Fibroblast of skin of left biceps (primary cell): ENCODE measurements at regions not wholly inside any gene's neighbourhood (a gene's known extent, or its start where the extent isn't known, plus 50 kb on each side); places are given as distances from the start of the nearest gene placed in this dataset.
A peak's percentile ranks its signal among the peaks of the same experiment; 100 is the strongest.
"Not testable (repeated sequence)": the region's sequence is repeated elsewhere in the genome, so short reads cannot be mapped to it uniquely, and the experiment has no call there.

Experiments
- DNase-seq, 2 experiments: peaks; one replicate each; pipeline ENCODE4 v3.0.0-alpha.2; 2013; ENCODE audit warnings: low read depth in 2 of 2

GRCh38 chr2:57429831-57430230, 616.8 kb upstream of the VRK2 start:
- DNase-seq = no peak

DNA sequence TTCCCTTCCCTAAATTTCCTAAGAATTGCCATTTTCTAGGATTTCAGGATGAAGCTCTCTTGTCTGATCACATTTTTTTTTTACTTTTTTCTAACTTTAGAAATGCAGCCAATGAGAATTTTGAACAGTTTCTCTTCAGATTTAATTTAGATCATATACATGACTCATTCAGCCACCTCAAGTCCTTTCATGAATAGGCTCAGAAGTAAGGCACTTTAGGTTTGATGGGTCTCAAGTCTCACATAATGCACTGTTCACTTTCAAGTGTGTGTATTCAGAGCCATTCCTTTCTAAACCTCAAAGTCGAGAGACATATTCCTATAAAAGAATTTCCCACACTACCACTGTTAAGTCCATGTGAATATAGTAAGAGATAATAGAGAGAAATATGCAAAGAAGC, 614.1 kb upstream of the VRK2 start:
- DNase-seq = no peak

DNA sequence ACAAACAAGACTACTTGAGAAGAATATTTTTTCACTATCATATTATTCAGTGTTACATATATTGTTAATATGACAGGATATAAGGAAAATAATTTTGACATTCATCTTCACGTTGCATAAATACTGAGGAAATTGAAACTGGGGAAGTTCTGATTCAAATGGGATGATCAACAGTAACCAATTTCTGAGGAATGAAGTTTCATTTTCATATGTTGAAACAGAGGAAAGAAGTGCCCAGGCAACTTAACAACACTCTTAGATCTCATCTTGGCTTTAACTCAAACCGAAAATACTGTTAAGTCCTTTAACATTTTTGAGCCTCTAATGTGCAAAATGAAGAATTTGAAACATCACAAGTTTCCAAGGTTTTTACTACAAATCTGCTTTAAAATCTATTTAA, 612.2 kb upstream of the VRK2 start:
- DNase-seq = no peak

GRCh38 chr2:57434972-57435371, 611.6 kb upstream of the VRK2 start:
- no peak for DNase-seq

DNA sequence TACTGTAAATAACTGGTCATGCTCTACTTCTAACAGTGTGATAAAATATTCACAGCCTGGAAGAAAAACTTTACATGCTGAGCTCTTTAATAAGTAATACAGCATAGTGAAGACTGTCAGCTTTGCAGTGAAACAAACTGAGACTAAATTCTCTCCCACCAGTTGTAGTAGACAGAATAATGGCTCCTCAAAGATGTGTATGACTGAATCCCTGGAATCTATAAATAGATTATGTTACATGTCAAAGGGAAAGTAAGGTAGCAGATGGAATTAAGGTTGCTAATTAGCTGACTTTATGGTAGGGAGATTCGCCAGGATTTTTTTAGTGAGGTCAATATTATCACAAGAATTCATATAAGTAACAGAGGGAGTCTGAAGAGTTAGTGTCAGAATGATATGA, 609.5 kb upstream of the VRK2 start:
- no peak for DNase-seq

GRCh38 chr2:57440437-57440836, 606.2 kb upstream of the VRK2 start:
- DNase-seq = no peak

- no peak for DNase-seq
Observed at GRCh38 chr2:57443086-57443485, 603.5 kb upstream of the VRK2 start.

DNA sequence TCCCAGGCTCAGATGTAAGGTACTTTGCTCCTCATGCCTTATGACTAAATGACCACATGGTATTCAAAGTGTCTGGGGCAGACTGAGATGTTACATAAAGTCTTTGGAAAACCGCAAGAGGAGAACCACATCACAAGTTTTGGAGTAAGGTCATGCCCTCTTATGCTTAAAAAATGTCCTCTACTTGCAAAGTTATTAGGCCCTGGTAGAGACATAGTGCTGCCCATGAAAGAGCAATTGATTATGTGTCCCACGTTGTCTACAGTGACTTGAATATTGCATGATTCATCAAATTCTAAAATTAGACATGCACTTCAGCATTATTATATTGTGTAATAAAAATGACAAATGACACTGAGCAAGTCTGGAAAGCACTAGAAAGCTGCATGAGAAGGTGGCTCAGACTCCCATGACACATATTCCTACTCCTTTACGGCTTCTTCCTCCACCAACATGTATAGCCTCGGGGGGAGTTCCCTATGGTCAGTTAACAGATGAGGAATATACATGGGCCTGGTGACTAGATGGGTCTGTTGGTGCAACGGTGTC, 602.6 kb upstream of the VRK2 start:
- peak; percentile 9 for DNase-seq

DNA sequence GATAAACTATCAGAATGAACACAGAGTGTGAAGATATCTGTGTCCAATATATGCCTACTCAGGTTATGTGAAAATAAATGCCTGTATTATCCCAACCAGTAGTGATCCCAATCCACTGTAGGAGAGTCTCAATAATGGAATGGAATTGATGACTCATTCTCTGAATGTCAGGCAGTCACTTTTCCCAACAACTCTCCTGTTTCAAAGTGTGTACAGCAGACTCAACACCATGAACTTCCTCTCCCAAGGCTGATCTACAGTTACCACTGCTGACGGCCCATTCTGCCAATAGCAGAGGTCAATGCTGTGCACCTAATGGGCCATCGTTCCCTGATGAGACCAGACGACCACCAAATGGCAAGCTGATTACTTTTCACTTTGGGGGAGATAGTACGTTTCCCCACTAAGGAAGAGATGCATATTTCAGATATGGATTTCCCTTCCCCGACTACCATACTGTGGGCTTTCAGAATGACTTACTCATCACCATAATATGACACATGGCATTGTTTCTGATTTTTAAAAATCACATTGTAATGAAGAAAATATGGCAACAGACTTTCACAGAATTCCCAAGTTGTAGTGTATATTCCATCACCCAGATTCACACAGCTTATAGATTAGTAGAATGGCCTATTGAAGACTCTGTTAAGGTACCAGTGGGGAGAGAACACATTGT, 601.7 kb upstream of the VRK2 start:
- peak; percentile 18 to 28 for DNase-seq

- no peak for DNase-seq
Observed at GRCh38 chr2:57448816-57449215, 597.8 kb upstream of the VRK2 start.

- no peak for DNase-seq
Observed at GRCh38 chr2:57450170-57450569, 596.4 kb upstream of the VRK2 start.

- no peak for DNase-seq
Observed at GRCh38 chr2:57452634-57453033, 594.0 kb upstream of the VRK2 start.

DNA sequence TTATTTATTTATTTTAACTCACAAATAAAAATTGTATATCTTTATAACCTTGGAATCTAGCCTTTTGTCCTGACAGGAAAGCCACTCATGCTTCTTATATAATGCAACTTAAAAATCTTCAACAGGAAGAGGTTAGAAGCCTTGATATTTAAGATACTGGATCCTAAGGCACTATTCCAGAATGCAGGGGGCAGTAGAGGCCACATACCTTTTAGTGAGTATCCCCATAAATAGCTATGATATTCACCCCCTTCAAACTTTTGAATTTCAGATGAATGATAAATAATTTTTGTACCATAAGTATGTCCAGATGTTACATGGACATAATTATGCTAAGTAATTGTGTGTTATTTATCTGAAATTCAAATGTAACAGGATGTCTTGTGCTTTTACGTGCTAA, 592.7 kb upstream of the VRK2 start:
- no peak for DNase-seq

- DNase-seq = no peak
Observed at GRCh38 chr2:57460396-57461276, 586.0 kb upstream of the VRK2 start.

DNA sequence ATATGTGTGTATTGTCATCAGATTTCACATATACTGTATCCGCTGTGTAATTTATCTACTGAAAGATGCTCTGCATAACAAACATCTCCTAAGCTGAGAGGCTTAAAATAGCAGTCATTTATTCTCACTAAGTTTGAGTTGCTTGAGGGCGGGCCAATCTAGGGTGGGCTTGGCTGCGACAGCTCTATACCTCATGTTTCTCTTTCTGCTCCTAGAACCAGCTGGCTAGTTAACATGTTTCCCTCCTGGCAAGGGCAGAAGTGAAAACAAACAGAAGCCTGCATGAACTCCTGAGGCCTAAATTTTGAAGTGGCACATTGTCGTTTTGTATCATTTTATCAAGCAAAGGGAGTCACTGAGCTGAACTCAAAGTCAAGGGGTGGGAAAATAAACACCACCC, 585.0 kb upstream of the VRK2 start:
- DNase-seq = no peak

- no peak for DNase-seq
Observed at GRCh38 chr2:57465067-57465466, 581.5 kb upstream of the VRK2 start.

DNA sequence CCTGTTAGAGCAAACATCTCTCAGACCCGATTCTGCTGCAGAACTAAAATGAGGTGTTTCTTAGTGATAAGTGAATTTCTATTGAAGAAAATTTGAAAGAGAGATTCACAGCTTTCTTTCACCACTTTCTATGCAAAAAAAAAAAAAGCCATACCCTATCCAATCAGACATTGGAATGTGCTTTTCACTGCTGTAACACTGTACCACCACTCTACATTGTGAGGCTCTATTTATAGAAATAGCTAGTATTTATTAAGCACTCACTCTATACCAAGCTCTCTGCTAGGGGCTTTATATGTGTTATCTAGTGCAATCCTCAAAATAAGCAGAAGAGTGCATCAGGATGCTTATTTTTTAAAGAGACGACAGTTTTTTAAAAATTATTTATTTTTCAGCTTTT, 580.6 kb upstream of the VRK2 start:
- DNase-seq = no peak

DNA sequence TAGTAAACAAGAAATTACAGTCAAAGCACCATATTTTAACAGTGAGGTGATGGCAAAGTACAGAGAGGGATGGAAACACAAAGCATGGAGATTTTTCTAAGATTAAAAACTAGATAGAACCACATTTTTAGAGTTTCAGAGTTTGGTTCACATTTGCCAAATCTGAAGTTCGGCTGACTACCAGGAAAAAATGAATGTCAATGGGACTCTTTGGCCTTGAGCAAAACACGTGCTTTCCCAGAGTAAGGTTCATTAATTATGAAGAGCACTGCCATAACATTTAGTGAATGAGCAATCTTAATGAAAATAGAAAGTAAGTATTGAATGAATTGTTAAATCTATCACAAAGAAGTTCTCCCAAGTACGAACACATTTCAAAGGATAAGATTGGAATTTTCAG, 571.2 kb upstream of the VRK2 start:
- DNase-seq = no peak

- no peak for DNase-seq
Observed at GRCh38 chr2:57479981-57480380, 566.6 kb upstream of the VRK2 start.

- DNase-seq = no peak
Observed at GRCh38 chr2:57488061-57488460, 558.5 kb upstream of the VRK2 start.

DNA sequence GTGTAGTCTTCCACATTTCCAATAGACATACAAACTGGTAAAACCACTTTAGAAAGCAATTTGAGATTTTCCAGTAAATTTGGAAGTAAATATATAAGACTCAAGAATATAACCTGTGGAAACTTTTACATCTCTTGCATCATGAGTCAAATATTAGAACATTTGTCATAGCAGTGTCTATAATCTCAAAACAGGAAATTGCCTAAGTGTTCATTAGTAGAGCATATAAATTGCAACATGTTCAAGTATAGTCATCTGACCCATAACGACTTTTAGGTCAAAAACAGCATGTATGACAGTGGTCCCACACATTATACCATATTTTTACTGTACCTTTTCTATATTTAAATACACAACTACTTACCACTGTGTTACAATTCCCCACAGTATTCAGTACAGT, 555.9 kb upstream of the VRK2 start:
- DNase-seq = no peak

DNA sequence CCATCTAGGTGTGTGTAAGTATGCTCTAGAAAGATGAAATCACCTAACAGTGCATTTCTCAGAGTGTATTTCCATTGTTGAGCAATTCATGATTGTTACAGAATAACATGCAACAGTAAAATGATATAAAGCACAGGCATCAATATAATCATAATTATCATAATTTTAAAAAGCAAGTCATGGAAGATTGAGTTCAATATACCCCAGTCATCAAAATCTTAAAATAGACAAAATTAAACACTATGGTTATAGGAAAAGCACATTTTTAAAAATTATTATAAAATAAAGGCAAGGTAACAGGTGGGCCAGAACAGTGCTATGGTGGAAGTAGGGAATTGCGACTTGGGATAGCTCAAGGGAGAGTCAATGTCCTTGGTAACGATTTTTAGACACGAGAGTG, 555.4 kb upstream of the VRK2 start:
- DNase-seq = no peak

GRCh38 chr2:57493966-57494365, 552.6 kb upstream of the VRK2 start:
- not testable (repeated sequence) for DNase-seq
